Immature natural killer cell (primary cell): ENCODE measurements at regions not wholly inside any gene's neighbourhood (a gene's known extent, or its start where the extent isn't known, plus 50 kb on each side); places are given as distances from the start of the nearest gene placed in this dataset.

Source experiments
- DNase-seq, 3 donors: peaks; one replicate each; pipeline ENCODE4 v3.0.0; 2022; ENCODE audit warnings: mixed read lengths in 1 of 3
- H3K27ac Mint-ChIP-seq, 6 donors: one replicate each; pipeline ENCODE4 v1.8.0; 2020; ENCODE audit warnings: mixed read lengths in 6 of 6, mild to moderate bottlenecking in 5 of 6, inconsistent platforms in 4 of 6, moderate library complexity in 3 of 6
- H3K27me3 Mint-ChIP-seq, 3 donors: one replicate each; pipeline ENCODE4 v1.8.0; 2020 to 2021; ENCODE audit warnings: low read depth in 3 of 3, mild to moderate bottlenecking in 3 of 3, mixed read lengths in 3 of 3, moderate library complexity in 3 of 3, inconsistent platforms in 1 of 3
- H3K36me3 Mint-ChIP-seq, 3 donors: one replicate each; pipeline ENCODE4 v1.8.0; 2020; ENCODE audit warnings: mixed read lengths in 3 of 3, inconsistent platforms in 2 of 3, mild to moderate bottlenecking in 2 of 3
- H3K4me1 Mint-ChIP-seq, 2 donors: one replicate each; pipeline ENCODE4 v1.8.0; 2020; ENCODE audit warnings: inconsistent platforms in 2 of 2, mild to moderate bottlenecking in 2 of 2, mixed read lengths in 2 of 2, moderate library complexity in 1 of 2
- H3K4me3 Mint-ChIP-seq, 5 donors: one replicate each; pipeline ENCODE4 v1.8.0; 2020; ENCODE audit warnings: mild to moderate bottlenecking in 5 of 5, mixed read lengths in 5 of 5, inconsistent platforms in 3 of 5, moderate library complexity in 3 of 5
- H3K9me3 Mint-ChIP-seq, 6 donors: one replicate each; pipeline ENCODE4 v1.8.0; 2020; ENCODE audit warnings: mild to moderate bottlenecking in 6 of 6, mixed read lengths in 6 of 6, inconsistent platforms in 4 of 6, moderate library complexity in 3 of 6

GRCh38 chr4:135120195-135120594 is 918.6 kb upstream of the PABPC4L start:
- Mint-ChIP-seq H3K27ac (no peak overlapping the region), H3K27me3 (peaks cover 0 to 4% (median 0%) of the 10 kb centered on the region in 3 donors), H3K4me3 (no peak overlapping the region), H3K4me1 (no peaks in the 10 kb centered on the region), H3K9me3 (peaks cover 2 to 38% (median 27%) of the 10 kb centered on the region in 6 donors), H3K36me3 (no peaks in the 10 kb centered on the region)
- DNase-seq: no peak

GRCh38 chr4:135114079-135114478 is 912.5 kb upstream of the PABPC4L start:
- H3K27me3 Mint-ChIP-seq: peaks cover 0 to 4% (median 0%) of the 10 kb centered on the region in 3 donors
- H3K4me3 Mint-ChIP-seq: no peak overlapping the region
- peaks cover 2 to 44% (median 24%) of the 10 kb centered on the region in 6 donors for H3K9me3 Mint-ChIP-seq
- H3K36me3 Mint-ChIP-seq: peaks cover 0 to 3% (median 0%) of the 10 kb centered on the region in 3 donors
- DNase-seq: no peak
- H3K4me1 Mint-ChIP-seq: no peaks in the 10 kb centered on the region
- no peak overlapping the region for H3K27ac Mint-ChIP-seq

DNA sequence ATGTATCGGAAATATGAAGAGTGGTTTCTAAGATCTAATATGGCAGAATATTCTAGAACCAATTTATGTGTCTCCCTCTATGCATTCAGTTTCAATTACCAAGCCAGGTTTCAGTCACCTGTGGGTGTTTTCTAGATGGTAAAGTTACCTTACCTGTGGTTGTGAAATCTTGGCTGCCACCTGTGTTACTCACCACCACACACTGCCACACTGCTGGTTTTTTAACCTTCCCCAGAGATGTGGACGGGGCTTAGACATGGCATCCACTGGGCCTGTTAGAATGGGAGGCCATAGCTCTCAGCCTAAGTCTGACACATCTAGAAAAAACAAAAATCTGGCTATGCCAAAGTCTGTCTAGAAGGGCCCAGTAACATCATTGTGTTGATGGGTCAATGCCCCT is 896.5 kb upstream of the PABPC4L start:
- no peak for DNase-seq
- H3K4me3 Mint-ChIP-seq: no peak overlapping the region
- peaks cover 2 to 24% (median 9%) of the 10 kb centered on the region in 6 donors for H3K9me3 Mint-ChIP-seq
- H3K4me1 Mint-ChIP-seq: no peaks in the 10 kb centered on the region
- no peaks in the 10 kb centered on the region for H3K36me3 Mint-ChIP-seq
- H3K27ac Mint-ChIP-seq: no peak overlapping the region
- peaks cover 0 to 3% (median 0%) of the 10 kb centered on the region in 3 donors for H3K27me3 Mint-ChIP-seq

DNA sequence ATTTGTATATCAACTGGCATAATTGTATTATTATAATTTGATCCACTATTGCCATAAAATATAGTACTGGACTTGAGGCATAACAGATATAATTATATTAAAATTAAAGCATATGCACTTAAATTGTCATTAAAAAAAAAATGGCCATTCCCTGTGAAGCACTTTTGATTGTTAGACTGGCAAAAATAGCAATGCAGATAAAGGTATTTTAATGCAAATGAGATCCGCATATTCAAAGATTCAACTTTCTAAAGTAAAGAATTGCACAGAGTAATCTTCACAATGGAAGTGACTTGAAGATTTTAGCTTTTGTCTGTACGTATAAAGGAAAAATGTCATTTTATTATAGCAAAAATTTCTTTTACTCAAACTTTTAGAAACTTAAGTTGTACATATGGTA is 871.8 kb upstream of the PABPC4L start:
- Mint-ChIP-seq H3K36me3 (no peaks in the 10 kb centered on the region), H3K4me1 (no peaks in the 10 kb centered on the region), H3K4me3 (no peak overlapping the region), H3K9me3 (peaks cover 12 to 59% (median 35%) of the 10 kb centered on the region in 6 donors), H3K27ac (no peak overlapping the region), H3K27me3 (peaks cover 0 to 5% (median 2%) of the 10 kb centered on the region in 3 donors)
- no peak for DNase-seq

DNA sequence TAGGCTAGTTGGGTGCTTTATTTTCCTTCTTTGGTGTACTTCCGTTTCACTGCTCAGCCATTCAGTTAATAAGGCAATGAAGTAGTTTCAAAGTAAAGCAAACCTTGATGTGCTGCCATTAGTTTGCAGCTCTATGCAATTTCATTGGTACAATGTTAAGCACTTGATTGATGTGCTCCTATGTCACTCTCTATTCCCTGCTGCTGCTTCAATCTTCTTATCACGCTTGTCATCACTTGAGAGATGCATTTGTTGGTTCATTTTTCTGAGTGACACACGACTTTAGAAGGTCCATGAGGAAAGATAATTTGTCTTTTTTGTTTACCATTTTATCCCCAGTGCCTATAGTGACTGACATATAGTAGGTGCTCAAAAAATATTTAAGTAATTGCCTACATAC is 871.0 kb upstream of the PABPC4L start:
- Mint-ChIP-seq H3K4me1 (no peaks in the 10 kb centered on the region), H3K27ac (no peak overlapping the region), H3K4me3 (no peak overlapping the region), H3K27me3 (peaks cover 0 to 6% (median 2%) of the 10 kb centered on the region in 3 donors), H3K9me3 (peaks cover 11 to 51% (median 26%) of the 10 kb centered on the region in 6 donors), H3K36me3 (no peaks in the 10 kb centered on the region)
- no peak for DNase-seq

GRCh38 chr4:135065366-135065765 is 863.8 kb upstream of the PABPC4L start:
- Mint-ChIP-seq H3K36me3 (no peaks in the 10 kb centered on the region), H3K27me3 (peaks cover 0 to 3% (median 2%) of the 10 kb centered on the region in 3 donors), H3K4me3 (no peak overlapping the region), H3K9me3 (peaks cover 2 to 34% (median 17%) of the 10 kb centered on the region in 6 donors), H3K27ac (no peak overlapping the region), H3K4me1 (no peaks in the 10 kb centered on the region)
- DNase-seq: no peak

DNA sequence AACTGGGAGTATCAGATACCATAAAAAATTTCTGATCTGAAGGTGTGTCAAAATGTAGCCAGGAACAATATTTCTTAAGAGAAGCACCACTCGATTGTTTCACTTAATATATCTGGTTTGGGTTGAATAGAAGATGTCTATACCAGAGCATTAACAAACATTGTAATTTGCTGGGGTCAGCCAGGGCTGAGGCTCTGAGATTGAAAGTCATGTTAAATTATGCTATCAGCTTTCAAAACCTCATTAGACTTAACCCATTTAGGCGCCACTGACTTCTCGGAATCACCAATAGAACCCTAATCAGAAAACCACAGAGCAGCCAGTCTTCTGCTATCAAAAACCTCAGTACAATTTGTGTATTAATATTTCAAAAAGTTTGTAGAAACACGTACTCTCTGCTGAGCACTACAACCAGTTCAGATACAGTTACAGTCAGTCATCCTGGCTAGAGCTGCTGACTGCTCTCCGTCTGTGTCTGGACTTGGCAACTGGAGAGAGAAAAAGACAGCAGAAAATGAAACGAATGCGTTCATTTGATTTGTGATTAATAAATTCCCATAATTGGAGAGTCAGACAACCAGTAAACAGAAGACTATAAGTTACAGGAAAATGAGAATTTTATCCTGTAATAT is 848.6 kb upstream of the PABPC4L start:
- H3K4me1 Mint-ChIP-seq: no peaks in the 10 kb centered on the region
- H3K36me3 Mint-ChIP-seq: no peaks in the 10 kb centered on the region
- peaks cover 3 to 20% (median 13%) of the 10 kb centered on the region in 6 donors for H3K9me3 Mint-ChIP-seq
- no peak for DNase-seq
- H3K27ac Mint-ChIP-seq: no peak overlapping the region
- no peaks in the 10 kb centered on the region for H3K27me3 Mint-ChIP-seq
- H3K4me3 Mint-ChIP-seq: no peak overlapping the region

GRCh38 chr4:135032670-135033069 is 831.1 kb upstream of the PABPC4L start:
- Mint-ChIP-seq H3K36me3 (no peaks in the 10 kb centered on the region), H3K27ac (no peak overlapping the region), H3K4me3 (no peak overlapping the region), H3K4me1 (no peaks in the 10 kb centered on the region), H3K9me3 (peaks cover 5 to 20% (median 9%) of the 10 kb centered on the region in 6 donors), H3K27me3 (no peaks in the 10 kb centered on the region)
- DNase-seq: no peak

DNA sequence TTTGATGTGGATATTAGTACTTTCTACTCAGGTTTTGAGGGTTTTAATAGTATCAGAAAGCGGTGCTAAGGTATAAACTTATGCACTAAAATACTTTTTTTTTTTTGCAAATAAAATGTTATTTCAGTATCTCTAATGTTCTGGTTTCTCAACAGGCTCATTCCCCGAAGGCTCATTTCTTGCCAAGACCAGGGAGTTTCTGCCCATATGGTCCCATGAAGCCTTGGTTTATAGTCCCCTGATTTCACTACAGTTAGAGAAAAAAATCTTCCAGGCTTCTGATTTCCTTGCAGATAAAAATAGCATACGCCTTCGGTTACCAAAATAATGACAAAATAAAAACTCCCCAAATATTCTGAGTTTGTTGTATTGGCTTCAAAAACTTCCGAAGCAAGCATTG is 814.2 kb upstream of the PABPC4L start:
- Mint-ChIP-seq H3K4me3 (no peak overlapping the region), H3K36me3 (no peaks in the 10 kb centered on the region), H3K27me3 (peaks cover 0 to 2% (median 0%) of the 10 kb centered on the region in 3 donors), H3K27ac (no peak overlapping the region), H3K4me1 (no peaks in the 10 kb centered on the region), H3K9me3 (peaks cover 4 to 28% (median 11%) of the 10 kb centered on the region in 6 donors)
- no peak for DNase-seq

GRCh38 chr4:135007400-135007799 is 805.8 kb upstream of the PABPC4L start:
- Mint-ChIP-seq H3K27me3 (no peaks in the 10 kb centered on the region), H3K9me3 (peaks cover 2 to 17% (median 6%) of the 10 kb centered on the region in 6 donors), H3K4me1 (no peaks in the 10 kb centered on the region), H3K27ac (no peak overlapping the region), H3K36me3 (no peaks in the 10 kb centered on the region), H3K4me3 (no peak overlapping the region)
- no peak for DNase-seq

- no peak overlapping the region for H3K4me3 Mint-ChIP-seq
- no peaks in the 10 kb centered on the region for H3K27me3 Mint-ChIP-seq
- DNase-seq: no peak
- H3K4me1 Mint-ChIP-seq: no peaks in the 10 kb centered on the region
- no peaks in the 10 kb centered on the region for H3K36me3 Mint-ChIP-seq
- H3K27ac Mint-ChIP-seq: no peak overlapping the region
- H3K9me3 Mint-ChIP-seq: peaks cover 0 to 30% (median 7%) of the 10 kb centered on the region in 6 donors
Measured at GRCh38 chr4:134999169-134999568, 797.6 kb upstream of the PABPC4L start.

DNA sequence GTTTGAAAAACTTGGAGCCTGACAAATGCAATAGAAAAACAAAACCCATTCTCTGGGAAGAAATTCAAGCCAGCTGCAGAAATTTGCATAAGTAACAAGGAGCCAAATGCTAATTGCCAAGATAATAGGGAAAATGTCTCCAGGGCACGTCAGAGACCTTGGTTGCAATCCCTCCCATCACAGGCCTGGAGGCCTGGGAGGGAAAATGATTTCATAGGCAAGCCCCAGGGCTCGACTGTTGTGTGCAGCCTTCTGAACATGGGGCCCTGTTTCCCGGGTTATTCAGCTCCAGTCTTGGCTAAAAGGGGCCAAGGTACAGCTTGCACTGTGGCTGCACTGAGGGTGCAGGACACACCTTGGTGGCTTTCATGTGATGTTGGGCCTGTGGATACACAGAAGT is 760.4 kb upstream of the PABPC4L start:
- H3K9me3 Mint-ChIP-seq: peaks cover 7 to 37% (median 19%) of the 10 kb centered on the region in 6 donors
- H3K4me3 Mint-ChIP-seq: no peak overlapping the region
- H3K36me3 Mint-ChIP-seq: no peaks in the 10 kb centered on the region
- no peaks in the 10 kb centered on the region for H3K4me1 Mint-ChIP-seq
- no peak overlapping the region for H3K27ac Mint-ChIP-seq
- peaks cover 0 to 5% (median 1%) of the 10 kb centered on the region in 3 donors for H3K27me3 Mint-ChIP-seq
- no peak for DNase-seq

GRCh38 chr4:134958862-134959261 is 757.3 kb upstream of the PABPC4L start:
- Mint-ChIP-seq H3K4me1 (no peaks in the 10 kb centered on the region), H3K4me3 (no peak overlapping the region), H3K36me3 (no peaks in the 10 kb centered on the region), H3K9me3 (peaks cover 10 to 29% (median 19%) of the 10 kb centered on the region in 6 donors), H3K27ac (no peak overlapping the region), H3K27me3 (peaks cover 0 to 4% (median 0%) of the 10 kb centered on the region in 3 donors)
- DNase-seq: no peak

DNA sequence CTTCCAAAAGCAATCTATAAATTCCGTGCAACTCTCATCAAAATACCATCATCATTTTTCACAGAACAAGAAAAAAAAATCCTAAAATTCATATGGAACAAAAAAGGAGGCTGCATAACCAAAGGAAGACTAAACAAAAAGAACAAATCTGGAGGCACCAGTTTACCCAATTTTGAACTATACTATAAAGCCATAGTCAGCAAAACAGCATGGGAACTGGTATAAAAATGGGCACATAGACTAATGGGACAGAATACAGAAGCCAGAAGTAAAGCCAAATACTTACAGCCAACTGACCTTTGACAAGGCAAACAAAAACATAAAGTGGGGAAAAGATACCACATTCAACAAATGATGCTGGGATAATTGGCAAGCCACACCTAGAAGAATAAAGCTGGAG is 753.5 kb upstream of the PABPC4L start:
- Mint-ChIP-seq H3K9me3 (peaks cover 7 to 26% (median 17%) of the 10 kb centered on the region in 6 donors), H3K4me3 (no peak overlapping the region), H3K4me1 (no peaks in the 10 kb centered on the region), H3K27me3 (peaks cover 0 to 2% (median 0%) of the 10 kb centered on the region in 3 donors), H3K36me3 (no peaks in the 10 kb centered on the region), H3K27ac (no peak overlapping the region)
- DNase-seq: no peak

DNA sequence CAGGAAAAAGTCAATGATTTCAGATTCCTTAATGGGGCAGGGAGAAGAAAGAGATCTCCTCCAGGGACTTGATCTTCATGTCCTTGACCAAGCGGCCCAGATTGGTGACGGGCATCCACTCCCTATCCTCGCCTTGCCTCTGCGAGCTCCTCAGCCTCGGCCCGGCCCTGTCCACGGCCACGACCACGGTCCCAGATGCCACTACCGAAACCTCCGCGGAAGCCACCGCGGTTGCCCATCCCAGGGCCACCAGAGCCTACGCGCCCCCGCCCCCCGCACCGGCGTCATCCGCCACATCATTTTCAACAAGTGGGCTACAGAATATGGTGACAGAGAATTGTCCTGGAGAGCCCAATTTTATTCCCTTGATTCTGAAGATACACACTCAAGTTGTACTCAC is 751.2 kb upstream of the PABPC4L start:
- no peak overlapping the region for H3K27ac Mint-ChIP-seq
- peaks cover 0 to 2% (median 1%) of the 10 kb centered on the region in 3 donors for H3K27me3 Mint-ChIP-seq
- no peaks in the 10 kb centered on the region for H3K4me1 Mint-ChIP-seq
- H3K4me3 Mint-ChIP-seq: no peak overlapping the region
- H3K9me3 Mint-ChIP-seq: peaks cover 7 to 23% (median 19%) of the 10 kb centered on the region in 6 donors
- no peak for DNase-seq
- H3K36me3 Mint-ChIP-seq: no peaks in the 10 kb centered on the region
